ENCODE measurements at regions not wholly inside any gene's neighbourhood (a gene's known extent, or its start where the extent isn't known, plus 50 kb on each side); places are given as distances from the start of the nearest gene placed in this dataset.

- FAIRE-seq: no peak
- no peak for DNase-seq (ENCODE audit: low spot score in 2 of 2)
Observed at GRCh38 chr13:106354961-106355360, 180.5 kb downstream of the EFNB2 start.

- FAIRE-seq: no peak
Observed at GRCh38 chr13:106352850-106353249, 182.6 kb downstream of the EFNB2 start.

GRCh38 chr13:106351251-106351650 lies 184.2 kb downstream of the EFNB2 start:
- no peak for DNase-seq (ENCODE audit: low spot score in 2 of 2)
- no peak for FAIRE-seq

More at GRCh38 chr13:106352850-106353249, 182.6 kb downstream of the EFNB2 start:
- no peak for DNase-seq (ENCODE audit: low spot score in 2 of 2)

GRCh38 chr13:106350208-106350607 lies 185.3 kb downstream of the EFNB2 start:
- no peak for FAIRE-seq
- no peak for DNase-seq (ENCODE audit: low spot score in 2 of 2)

- peak in 1 of 2 donors; percentile 12 for DNase-seq (ENCODE audit: low spot score in 2 of 2)
- FAIRE-seq: no peak
Observed at GRCh38 chr13:106349080-106349931, 186.2 kb downstream of the EFNB2 start.

GRCh38 chr13:106348075-106348840 lies 187.2 kb downstream of the EFNB2 start:
- no peak for DNase-seq (ENCODE audit: low spot score in 2 of 2)
- no peak for FAIRE-seq

GRCh38 chr13:106344342-106344741 lies 191.1 kb downstream of the EFNB2 start:
- FAIRE-seq: no peak
- DNase-seq (ENCODE audit: low spot score in 2 of 2): no peak

- DNase-seq (ENCODE audit: low spot score in 2 of 2) (no peak), FAIRE-seq (no peak)
Observed at GRCh38 chr13:106343836-106344235, 191.6 kb downstream of the EFNB2 start.

GRCh38 chr13:106340249-106340648 lies 195.2 kb downstream of the EFNB2 start:
- DNase-seq (ENCODE audit: low spot score in 2 of 2) (no peak), FAIRE-seq (no peak)

GRCh38 chr13:106337096-106337850 lies 198.2 kb downstream of the EFNB2 start:
- FAIRE-seq (no peak), DNase-seq (ENCODE audit: low spot score in 2 of 2) (no peak)

GRCh38 chr13:106336668-106337067 lies 198.8 kb downstream of the EFNB2 start:
- FAIRE-seq: no peak
- DNase-seq (ENCODE audit: low spot score in 2 of 2): no peak

- DNase-seq (ENCODE audit: low spot score in 2 of 2): no peak
Observed at GRCh38 chr13:106332621-106333020, 202.8 kb downstream of the EFNB2 start.

GRCh38 chr13:106331116-106331515 lies 204.3 kb downstream of the EFNB2 start:
- DNase-seq (ENCODE audit: low spot score in 2 of 2) (no peak), FAIRE-seq (no peak)

More at GRCh38 chr13:106332621-106333020, 202.8 kb downstream of the EFNB2 start:
- no peak for FAIRE-seq

- FAIRE-seq (no peak), DNase-seq (ENCODE audit: low spot score in 2 of 2) (no peak)
Observed at GRCh38 chr13:106329941-106330340, 205.5 kb downstream of the EFNB2 start.

- FAIRE-seq (no peak), DNase-seq (ENCODE audit: low spot score in 2 of 2) (no peak)
Observed at GRCh38 chr13:106326751-106327150, 208.7 kb downstream of the EFNB2 start.

- DNase-seq (ENCODE audit: low spot score in 2 of 2) (no peak), FAIRE-seq (no peak)
Observed at GRCh38 chr13:106324444-106324843, 211.0 kb downstream of the EFNB2 start.

- FAIRE-seq: no peak
- DNase-seq (ENCODE audit: low spot score in 2 of 2): no peak
Observed at GRCh38 chr13:106322628-106323027, 212.8 kb downstream of the EFNB2 start.

GRCh38 chr13:106318941-106319411 lies 216.5 kb downstream of the EFNB2 start:
- DNase-seq (ENCODE audit: low spot score in 2 of 2) (no peak), FAIRE-seq (no peak)

- FAIRE-seq (no peak), DNase-seq (ENCODE audit: low spot score in 2 of 2) (no peak)
Observed at GRCh38 chr13:106314417-106314816, 221.0 kb downstream of the EFNB2 start.

- no peak for FAIRE-seq
- no peak for DNase-seq (ENCODE audit: low spot score in 2 of 2)
Observed at GRCh38 chr13:106311004-106311403, 224.5 kb downstream of the EFNB2 start.

Data from frontal cortex (tissue), 3 donors.